Uterus (tissue), 3 donors: ENCODE measurements at regions not wholly inside any gene's neighbourhood (a gene's known extent, or its start where the extent isn't known, plus 50 kb on each side); places are given as distances from the start of the nearest gene placed in this dataset.
A peak's percentile ranks its signal among the peaks of the same experiment; 100 is the strongest.

Experiments
- DNase-seq, 2 donors: peaks; one replicate each; pipeline ENCODE4 v3.0.0-alpha.2; 2019 to 2020
- H3K27ac ChIP-seq, 2 donors: fragments of 200-600 bp; sonication (generic); 1 replicate in 1 of 2; 2 replicates in 1 of 2; pipeline ENCODE4 v1.5.1; 2016 to 2018
- H3K27me3 ChIP-seq, 2 donors: fragments of 200-600 bp; sonication (generic); one replicate each; pipeline ENCODE4 v1.5.1; 2018 to 2019; ENCODE audit warnings: control low read depth in 1 of 2
- H3K36me3 ChIP-seq, 2 donors: fragments of 200-600 bp; sonication (generic); one replicate each; pipeline ENCODE4 v1.5.1; 2019; ENCODE audit warnings: control low read depth in 1 of 2
- H3K4me1 ChIP-seq, 2 donors: fragments of 200-600 bp; sonication (generic); one replicate each; pipeline ENCODE4 v1.5.1; 2018 to 2019; ENCODE audit warnings: control low read depth in 1 of 2
- H3K4me3 ChIP-seq, 2 donors: fragments of 200-600 bp; sonication (generic); 1 replicate in 1 of 2; 2 replicates in 1 of 2; pipeline ENCODE4 v1.5.1; 2018 to 2019; ENCODE audit warnings: mild to moderate bottlenecking in 1 of 2
- H3K9me3 ChIP-seq, 2 donors: fragments of 200-600 bp; sonication (generic); one replicate each; pipeline ENCODE4 v1.5.1; 2019; ENCODE audit warnings: control low read depth in 1 of 2
- POLR2A ChIP-seq, 2 donors: fragments of 450-650 bp; IDR thresholded peaks; one replicate each; pipeline ENCODE4 v1.6.1; 2016; ENCODE audit warnings: antibody characterized with exemption in 2 of 2, mild to moderate bottlenecking in 1 of 2, moderate library complexity in 1 of 2
- intact Hi-C: fragments of 100-400 bp; cut with DNase I; formaldehyde crosslinking; loops from one replicate; pipeline ENCODE4 v1.15.1; 2023; ENCODE audit warnings: low total_unique reads
- TF ChIP-seq, protein P1 (sequence below), 4 experiments: fragments of 200-600 bp in 2 of 4; fragments of 450-650 bp in 2 of 4; sonication (generic) in 2 of 4; IDR thresholded peaks; one replicate each; pipeline ENCODE4 v1.5.1; 2016 to 2019; ENCODE audit warnings: antibody characterized with exemption in 4 of 4, mild to moderate bottlenecking in 2 of 4, moderate library complexity in 1 of 4
- donor health status: DM: yes; HTN: yes; CAD: no.

DNA sequence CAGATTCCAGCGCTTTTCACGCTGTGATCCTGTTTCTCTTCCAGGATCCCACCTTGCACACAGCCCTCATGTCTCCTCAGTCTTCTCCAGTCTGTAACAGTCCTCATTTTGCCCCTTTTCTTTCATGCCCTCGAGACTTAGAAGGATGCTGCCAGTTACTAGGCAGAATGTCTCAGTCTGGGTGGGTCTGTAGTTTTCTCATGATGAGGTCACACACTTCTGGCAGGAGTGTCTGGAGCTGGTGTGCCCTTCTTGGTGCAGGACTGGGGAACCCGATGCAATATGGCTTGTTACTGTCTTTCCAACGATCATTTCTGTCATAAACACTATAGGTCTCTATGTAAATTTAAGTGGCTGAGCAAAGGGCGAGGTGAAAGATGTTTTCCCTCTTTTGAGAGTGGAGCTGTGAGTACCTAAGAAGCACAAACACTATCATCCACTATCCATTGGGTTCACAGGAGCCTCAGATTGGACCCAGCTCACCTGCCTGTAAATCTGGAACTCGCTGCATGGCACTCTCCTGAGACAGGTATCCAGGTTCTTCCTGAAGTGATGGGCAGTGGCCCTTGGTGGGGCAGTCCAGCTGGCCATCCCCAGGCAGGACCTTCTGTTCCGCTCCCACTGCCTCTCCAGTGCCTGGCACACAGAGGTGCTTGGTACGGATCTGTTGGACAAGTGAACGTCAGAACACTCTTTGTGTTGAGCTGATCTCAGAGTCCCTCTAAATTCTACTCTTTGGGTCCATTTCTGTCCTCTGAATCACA lies 64.3 kb upstream of the ZNF32 start:
- intact Hi-C loops, result no loop called here
- DNase-seq, result no peak
- no peaks in the 10 kb centered on the region for H3K27me3 ChIP-seq
- TF ChIP-seq POLR2A (IDR thresholded peaks at IDR 0.05), result no peak
- TF ChIP-seq, protein P1, sequence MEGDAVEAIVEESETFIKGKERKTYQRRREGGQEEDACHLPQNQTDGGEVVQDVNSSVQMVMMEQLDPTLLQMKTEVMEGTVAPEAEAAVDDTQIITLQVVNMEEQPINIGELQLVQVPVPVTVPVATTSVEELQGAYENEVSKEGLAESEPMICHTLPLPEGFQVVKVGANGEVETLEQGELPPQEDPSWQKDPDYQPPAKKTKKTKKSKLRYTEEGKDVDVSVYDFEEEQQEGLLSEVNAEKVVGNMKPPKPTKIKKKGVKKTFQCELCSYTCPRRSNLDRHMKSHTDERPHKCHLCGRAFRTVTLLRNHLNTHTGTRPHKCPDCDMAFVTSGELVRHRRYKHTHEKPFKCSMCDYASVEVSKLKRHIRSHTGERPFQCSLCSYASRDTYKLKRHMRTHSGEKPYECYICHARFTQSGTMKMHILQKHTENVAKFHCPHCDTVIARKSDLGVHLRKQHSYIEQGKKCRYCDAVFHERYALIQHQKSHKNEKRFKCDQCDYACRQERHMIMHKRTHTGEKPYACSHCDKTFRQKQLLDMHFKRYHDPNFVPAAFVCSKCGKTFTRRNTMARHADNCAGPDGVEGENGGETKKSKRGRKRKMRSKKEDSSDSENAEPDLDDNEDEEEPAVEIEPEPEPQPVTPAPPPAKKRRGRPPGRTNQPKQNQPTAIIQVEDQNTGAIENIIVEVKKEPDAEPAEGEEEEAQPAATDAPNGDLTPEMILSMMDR (IDR thresholded peaks at IDR 0.05), result no peak
- no peaks in the 10 kb centered on the region for H3K36me3 ChIP-seq
- no peak overlapping the region for H3K4me3 ChIP-seq
- H3K9me3 ChIP-seq, result no peaks in the 10 kb centered on the region
- no peak overlapping the region for H3K27ac ChIP-seq
- no peaks in the 10 kb centered on the region for H3K4me1 ChIP-seq

DNA sequence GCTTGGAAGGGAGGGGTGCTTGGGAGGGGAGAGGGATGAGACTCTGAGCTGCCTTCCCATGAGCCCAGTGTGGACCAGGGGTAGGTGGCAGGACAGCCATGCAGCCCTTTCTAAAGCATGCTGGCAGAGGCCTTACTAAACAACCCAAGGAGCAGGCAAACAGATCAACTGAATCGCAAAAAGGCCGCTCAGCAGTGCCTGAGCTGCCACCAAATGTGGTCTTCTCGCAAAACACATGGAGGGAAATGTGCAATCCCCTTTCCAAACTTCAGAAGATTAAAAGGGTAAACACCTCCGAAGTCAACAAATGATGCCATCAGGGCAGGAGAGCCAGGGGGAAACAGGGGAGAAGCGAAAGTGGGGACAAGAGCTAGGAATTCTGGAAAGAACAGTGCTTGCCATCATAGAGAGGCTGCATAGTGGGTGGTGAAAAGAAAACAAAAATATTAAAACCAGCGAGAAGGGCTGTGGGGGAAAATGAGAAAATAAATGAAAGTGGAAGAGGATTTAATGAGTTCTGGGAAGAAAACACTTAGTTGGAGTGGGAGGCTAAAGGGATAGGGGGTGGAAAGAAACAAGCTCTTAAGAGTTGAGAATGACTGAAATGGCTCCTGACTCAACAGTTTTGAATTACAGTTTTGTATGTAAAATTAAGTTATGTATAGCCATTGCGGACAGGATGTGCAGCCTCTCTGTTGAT lies 62.2 kb upstream of the ZNF32 start:
- intact Hi-C loops, result no loop called here
- no peaks in the 10 kb centered on the region for H3K9me3 ChIP-seq
- DNase-seq, result no peak
- TF ChIP-seq, protein P1 (IDR thresholded peaks at IDR 0.05), result no peak
- no peak for TF ChIP-seq POLR2A (IDR thresholded peaks at IDR 0.05)
- no peaks in the 10 kb centered on the region for H3K27me3 ChIP-seq
- no peaks in the 10 kb centered on the region for H3K36me3 ChIP-seq
- no peaks in the 10 kb centered on the region for H3K4me1 ChIP-seq
- no peak overlapping the region for H3K4me3 ChIP-seq
- H3K27ac ChIP-seq, result no peak overlapping the region

DNA sequence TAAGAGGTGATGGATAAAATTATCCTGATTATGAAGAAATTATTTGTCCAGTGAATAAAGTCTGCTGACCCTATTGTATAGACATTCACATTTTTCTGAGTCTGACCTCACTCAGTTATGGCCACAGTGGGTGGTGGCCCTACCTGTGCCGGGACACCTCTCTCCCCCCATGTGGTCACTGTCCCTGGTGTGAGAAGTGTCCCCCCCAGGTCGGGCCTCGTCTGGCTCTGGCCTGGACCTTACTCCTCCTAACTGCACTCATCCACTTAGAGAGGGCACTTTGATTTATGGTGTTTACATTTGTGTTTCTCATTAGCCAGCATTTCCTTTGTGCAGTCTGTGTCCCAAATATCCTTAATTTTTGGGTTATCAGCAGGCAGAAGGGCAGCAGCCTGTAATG lies 59.6 kb upstream of the ZNF32 start:
- no peak for TF ChIP-seq POLR2A (IDR thresholded peaks at IDR 0.05)
- TF ChIP-seq, protein P1 (IDR thresholded peaks at IDR 0.05), result no peak
- no peak for DNase-seq
- Histone ChIP-seq H3K36me3 (no peaks in the 10 kb centered on the region), H3K4me3 (no peak overlapping the region), H3K9me3 (no peaks in the 10 kb centered on the region), H3K4me1 (no peaks in the 10 kb centered on the region), H3K27me3 (no peaks in the 10 kb centered on the region), H3K27ac (peak overlapping the region in 1 of 2 donors; percentile 50)
- intact Hi-C loops, result no loop called here

DNA sequence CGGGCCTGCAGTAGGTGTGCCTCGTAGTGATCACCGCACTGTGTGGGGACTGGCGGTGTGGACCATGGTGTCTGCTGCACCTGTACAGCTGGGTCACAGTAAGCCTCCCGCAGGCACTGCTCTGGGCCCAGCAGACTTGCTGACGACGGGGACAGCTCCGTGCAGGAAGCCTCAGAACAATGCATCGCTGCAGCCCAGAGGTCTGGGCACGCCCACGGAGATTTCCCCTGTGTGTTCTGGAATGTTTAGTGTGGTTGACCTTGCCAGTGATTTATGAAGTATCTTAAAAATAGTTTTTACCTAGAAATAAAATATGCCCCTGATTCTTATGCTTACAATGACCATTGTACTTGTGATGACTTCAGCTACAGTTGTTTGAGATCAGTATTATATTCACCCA lies 59.1 kb upstream of the ZNF32 start:
- Histone ChIP-seq H3K9me3 (no peaks in the 10 kb centered on the region), H3K27me3 (no peaks in the 10 kb centered on the region), H3K4me3 (no peak overlapping the region), H3K27ac (no peak overlapping the region), H3K36me3 (no peaks in the 10 kb centered on the region), H3K4me1 (no peaks in the 10 kb centered on the region)
- TF ChIP-seq POLR2A (IDR thresholded peaks at IDR 0.05), result no peak
- TF ChIP-seq, protein P1 (IDR thresholded peaks at IDR 0.05), result no peak
- DNase-seq, result no peak
- intact Hi-C loops, result no loop called here

DNA sequence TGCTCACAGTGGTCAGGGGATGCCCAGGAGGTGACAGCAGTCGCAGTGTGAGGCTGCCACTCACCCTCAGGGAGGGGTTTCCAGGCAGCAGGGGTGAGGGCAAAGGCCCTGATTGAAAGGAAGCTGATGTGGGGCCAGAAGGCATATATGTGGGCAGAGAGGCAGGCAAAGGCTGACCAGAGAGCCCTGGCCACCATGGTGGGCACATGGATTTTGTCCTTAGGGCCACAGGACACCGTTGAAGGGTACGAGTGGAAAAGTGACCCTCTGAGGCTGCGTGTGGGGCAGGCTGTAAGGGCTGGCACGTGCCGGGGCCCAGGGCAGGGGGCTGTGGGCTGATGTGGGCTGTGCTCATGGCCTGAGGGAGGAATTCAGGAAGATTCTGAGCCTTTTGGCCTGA lies 57.5 kb upstream of the ZNF32 start:
- no peak overlapping the region for H3K27ac ChIP-seq

More for the DNA sequence above, 57.5 kb upstream of the ZNF32 start:
- intact Hi-C loops, result no loop called here
- Histone ChIP-seq H3K4me3 (no peak overlapping the region), H3K27me3 (no peaks in the 10 kb centered on the region), H3K9me3 (no peaks in the 10 kb centered on the region), H3K36me3 (no peaks in the 10 kb centered on the region), H3K4me1 (no peaks in the 10 kb centered on the region)
- DNase-seq, result no peak
- TF ChIP-seq, protein P1 (IDR thresholded peaks at IDR 0.05), result no peak
- no peak for TF ChIP-seq POLR2A (IDR thresholded peaks at IDR 0.05)
